H9 (cell line): ENCODE measurements at regions not wholly inside any gene's neighbourhood (a gene's known extent, or its start where the extent isn't known, plus 50 kb on each side); places are given as distances from the start of the nearest gene placed in this dataset.

Experiments used
- DNase-seq: peaks from one replicate; pipeline ENCODE4 v3.0.0-alpha.2; 2017
- H2AFZ ChIP-seq: one replicate; pipeline ENCODE4 v1.6.1; 2013; ENCODE audit warnings: mild to moderate bottlenecking, low read length, control low read depth, moderate library complexity
- H2AK5ac ChIP-seq: 2 replicates; pipeline ENCODE4 v1.6.1; 2013; ENCODE audit warnings: low read length, control low read depth, mixed read lengths; ENCODE audit not compliant: insufficient read length
- H2BK120ac ChIP-seq: one replicate; pipeline ENCODE4 v1.6.1; 2013; ENCODE audit warnings: low read depth, mild to moderate bottlenecking, low read length, control low read depth, inconsistent platforms; ENCODE audit not compliant: poor library complexity, severe bottlenecking
- H2BK12ac ChIP-seq: 2 replicates; pipeline ENCODE4 v1.6.1; 2013; ENCODE audit warnings: low read length, control low read depth, mixed read lengths, low read depth; ENCODE audit not compliant: insufficient read length
- H2BK15ac ChIP-seq: 2 replicates; pipeline ENCODE4 v1.6.1; 2013; ENCODE audit warnings: low read depth, low read length, control low read depth
- H2BK20ac ChIP-seq: one replicate; pipeline ENCODE4 v1.6.1; 2013; ENCODE audit warnings: low read depth, mild to moderate bottlenecking, low read length, control low read depth, inconsistent platforms; ENCODE audit not compliant: poor library complexity, severe bottlenecking
- H2BK5ac ChIP-seq: 2 replicates; pipeline ENCODE4 v1.6.1; 2013; ENCODE audit warnings: low read length, control low read depth, mixed read lengths; ENCODE audit not compliant: insufficient read length
- H3K14ac ChIP-seq: 2 replicates; pipeline ENCODE4 v1.6.1; 2013; ENCODE audit warnings: low read length, control low read depth; ENCODE audit not compliant: insufficient read depth
- H3K18ac ChIP-seq: 2 replicates; pipeline ENCODE4 v1.6.1; 2013; ENCODE audit warnings: low read depth, mild to moderate bottlenecking, mixed read lengths, low read length, control low read depth; ENCODE audit not compliant: insufficient read length
- H3K23ac ChIP-seq: 2 replicates; pipeline ENCODE4 v1.6.1; 2013; ENCODE audit warnings: low read length, control low read depth, mixed read lengths, low read depth; ENCODE audit not compliant: insufficient read length
- H3K23me2 ChIP-seq: 2 replicates; pipeline ENCODE4 v1.6.1; 2013; ENCODE audit warnings: low read depth, mild to moderate bottlenecking, mixed read lengths, low read length, control low read depth; ENCODE audit not compliant: insufficient read length, poor library complexity, severe bottlenecking
- H3K27ac ChIP-seq: 2 replicates; pipeline ENCODE4 v1.5.1; 2013; ENCODE audit warnings: low read length, control low read depth, mixed read lengths, low read depth; ENCODE audit not compliant: insufficient read length
- H3K27me3 ChIP-seq: 2 replicates; pipeline ENCODE4 v1.6.1; 2013; ENCODE audit warnings: low read length, control low read depth, inconsistent platforms; ENCODE audit not compliant: insufficient read depth
- H3K4ac ChIP-seq: 2 replicates; pipeline ENCODE4 v1.6.1; 2013; ENCODE audit warnings: low read depth, mild to moderate bottlenecking, control low read depth, inconsistent platforms, low read length, moderate library complexity
- H3K4me1 ChIP-seq: 2 replicates; pipeline ENCODE4 v1.6.1; 2013; ENCODE audit warnings: low read length, control low read depth, inconsistent platforms; ENCODE audit not compliant: insufficient read depth
- H3K4me2 ChIP-seq: 2 replicates; pipeline ENCODE4 v1.6.1; 2013; ENCODE audit warnings: low read length, control low read depth, mixed read lengths; ENCODE audit not compliant: insufficient read length, insufficient read depth
- H3K56ac ChIP-seq: 2 replicates; pipeline ENCODE4 v1.6.1; 2013; ENCODE audit warnings: low read depth, mild to moderate bottlenecking, mixed read lengths, low read length, control low read depth; ENCODE audit not compliant: insufficient read length
- H3K79me1 ChIP-seq: 2 replicates; pipeline ENCODE4 v1.6.1; 2013; ENCODE audit warnings: low read depth, mild to moderate bottlenecking, moderate library complexity, low read length, control low read depth, inconsistent platforms; ENCODE audit not compliant: insufficient read depth, poor library complexity, severe bottlenecking
- H3K79me2 ChIP-seq: 2 replicates; pipeline ENCODE4 v1.6.1; 2013; ENCODE audit warnings: low read length, control low read depth, inconsistent platforms; ENCODE audit not compliant: insufficient read depth
- H3K9ac ChIP-seq: 2 replicates; pipeline ENCODE4 v1.6.1; 2013; ENCODE audit warnings: low read length, control low read depth, mixed read lengths; ENCODE audit not compliant: insufficient read length; ENCODE audit errors: extremely low read depth
- H3K9me3 ChIP-seq: one replicate; pipeline ENCODE4 v1.6.1; 2013; ENCODE audit warnings: low read depth, low read length, inconsistent platforms; ENCODE audit not compliant: control insufficient read depth
- H3T11ph ChIP-seq: one replicate; pipeline ENCODE4 v1.6.1; 2013; ENCODE audit warnings: mild to moderate bottlenecking, low read length, control low read depth, inconsistent platforms
- H4K20me1 ChIP-seq: one replicate; pipeline ENCODE4 v1.6.1; 2013; ENCODE audit not compliant: control insufficient read depth, insufficient read length, insufficient read depth
- H4K5ac ChIP-seq: 2 replicates; pipeline ENCODE4 v1.6.1; 2013; ENCODE audit warnings: low read depth, mild to moderate bottlenecking, mixed read lengths, low read length, control low read depth; ENCODE audit not compliant: insufficient read length
- H4K8ac ChIP-seq: replicated peaks from 2 replicates; pipeline ENCODE4 v1.6.1; 2013; ENCODE audit warnings: low read length, control low read depth, mixed read lengths, low read depth; ENCODE audit not compliant: insufficient read length
- H4K91ac ChIP-seq: 2 replicates; pipeline ENCODE4 v1.6.1; 2013; ENCODE audit warnings: low read depth, mild to moderate bottlenecking, moderate library complexity, mixed read lengths, low read length, control low read depth; ENCODE audit not compliant: insufficient read length
- H3K27ac Mint-ChIP-seq, 3 experiments: 2 replicates in 2 of 3; 3 replicates in 1 of 3; pipeline ENCODE4 v1.8.0; 2020 to 2021; ENCODE audit warnings: mixed read lengths in 3 of 3, mild to moderate bottlenecking in 1 of 3, moderate library complexity in 1 of 3
- H3K27me3 Mint-ChIP-seq: 2 replicates; pipeline ENCODE4 v1.8.0; 2021; ENCODE audit warnings: low read depth, mild to moderate bottlenecking, moderate library complexity, mixed read lengths
- H3K36me3 Mint-ChIP-seq, 3 experiments: 2 replicates in 2 of 3; 3 replicates in 1 of 3; pipeline ENCODE4 v1.8.0; 2020 to 2021; ENCODE audit warnings: low read depth in 3 of 3, mixed read lengths in 3 of 3; ENCODE audit not compliant: insufficient read depth in 1 of 3
- H3K4me1 Mint-ChIP-seq, 2 experiments: 2 replicates each; pipeline ENCODE4 v1.8.0; 2020; ENCODE audit warnings: mixed read lengths in 2 of 2
- H3K4me3 Mint-ChIP-seq, 2 experiments: 2 replicates in 1 of 2; 3 replicates in 1 of 2; pipeline ENCODE4 v1.8.0; 2020 to 2021; ENCODE audit warnings: mild to moderate bottlenecking in 2 of 2, mixed read lengths in 2 of 2, moderate library complexity in 1 of 2
- H3K9me3 Mint-ChIP-seq, 2 experiments: 2 replicates in 1 of 2; 3 replicates in 1 of 2; pipeline ENCODE4 v1.8.0; 2020; ENCODE audit warnings: mild to moderate bottlenecking in 2 of 2, mixed read lengths in 2 of 2, moderate library complexity in 1 of 2
- CTCF ChIP-seq: fragments of 200-600 bp; sonication (generic); conservative IDR thresholded peaks from 3 replicates; pipeline ENCODE4 v1.8.0; 2021; ENCODE audit warnings: antibody characterized with exemption, mild to moderate bottlenecking
- WGBS: extraction: QIAGEN DNeasy Blood & Tissue Kit; methylation state at CpG from one replicate; pipeline ENCODE4 v1.1.7; 2013; ENCODE audit warnings: missing lambda C conversion rate, low lambda C conversion rate, mixed read lengths; ENCODE audit not compliant: insufficient read length; ENCODE audit errors: extremely low coverage; 5-methylcytosine and 5-hydroxymethylcytosine counted together

- H2BK5ac ChIP-seq: no peak overlapping the region
- WGBS: no CpG with 5 or more reads among the region's 1 CpG
- H3K56ac ChIP-seq: no peak overlapping the region
- no peak overlapping the region for H3K14ac ChIP-seq
- H3K23ac ChIP-seq: no peak overlapping the region
- H2AFZ ChIP-seq: no peak overlapping the region
- H3K27ac ChIP-seq: no peak overlapping the region
- no peak overlapping the region for H4K5ac ChIP-seq
- no peak for TF ChIP-seq CTCF
- Mint-ChIP-seq H3K4me1 (no peaks in the 10 kb centered on the region), H3K9me3 (no peaks in the 10 kb centered on the region), H3K27me3 (no peaks in the 10 kb centered on the region), H3K36me3 (no peaks in the 10 kb centered on the region), H3K27ac (no peak overlapping the region), H3K4me3 (no peak overlapping the region)
- H3K9me3 ChIP-seq: no peaks in the 10 kb centered on the region
- no peak overlapping the region for H4K91ac ChIP-seq
- no peak overlapping the region for H3T11ph ChIP-seq
- H2AK5ac ChIP-seq: no peak overlapping the region
- H4K8ac ChIP-seq: no peak overlapping the region
- H2BK20ac ChIP-seq: no peak overlapping the region
- DNase-seq: no peak
- H3K9ac ChIP-seq: no peak overlapping the region
- no peaks in the 10 kb centered on the region for H3K27me3 ChIP-seq
- H3K79me2 ChIP-seq: no peaks in the 10 kb centered on the region
- H3K4ac ChIP-seq: no peak overlapping the region
- no peaks in the 10 kb centered on the region for H3K79me1 ChIP-seq
- no peak overlapping the region for H2BK12ac ChIP-seq
- no peaks in the 10 kb centered on the region for H3K4me1 ChIP-seq
- no peak overlapping the region for H2BK120ac ChIP-seq
- no peaks in the 10 kb centered on the region for H3K23me2 ChIP-seq
- no peaks in the 10 kb centered on the region for H4K20me1 ChIP-seq
- H2BK15ac ChIP-seq: no peak overlapping the region
- H3K18ac ChIP-seq: no peak overlapping the region
- no peak overlapping the region for H3K4me2 ChIP-seq
These were observed 72.2 kb upstream of the LRRC3B start for GRCh38 chr3:26550413-26550812.
